ENCODE measurements at regions not wholly inside any gene's neighbourhood (a gene's known extent, or its start where the extent isn't known, plus 50 kb on each side); places are given as distances from the start of the nearest gene placed in this dataset.

DNA sequence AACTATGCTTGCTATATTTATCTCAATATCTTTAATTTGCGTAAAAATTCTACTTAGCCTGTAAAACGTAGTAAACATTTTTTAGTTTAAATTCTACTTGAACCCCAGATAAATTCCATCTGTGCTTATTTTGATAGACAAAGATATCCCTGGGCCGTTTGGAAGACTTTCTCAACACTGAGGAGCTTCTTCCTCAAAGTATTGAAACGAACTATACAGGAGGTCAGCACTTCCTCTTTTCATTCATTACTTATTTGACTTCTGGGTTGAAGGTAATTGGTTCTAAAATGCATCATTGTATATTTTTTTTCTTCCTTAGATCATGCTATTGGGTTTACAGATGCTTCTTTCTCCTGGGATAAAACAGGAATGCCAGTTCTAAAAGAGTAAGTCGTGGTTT is 74.7 kb downstream of the HSPA13 start:
- Histone ChIP-seq H3K9me2 (ENCODE audit: low read depth, low read length) (no peaks in the 10 kb centered on the region), H3K4me3 (ENCODE audit: low read depth, low read length, poor library complexity, severe bottlenecking) (no peak overlapping the region), H3K27me3 (ENCODE audit: insufficient read depth, low read length) (no peaks in the 10 kb centered on the region), H3K36me3 (ENCODE audit: insufficient read depth, low read length) (no peaks in the 10 kb centered on the region), H3K9me3 (ENCODE audit: low read length) (no peaks in the 10 kb centered on the region), H3K27ac (ENCODE audit: low read depth, low read length, poor library complexity, severe bottlenecking) (no peak overlapping the region), H3K4me1 (ENCODE audit: insufficient read depth, low read length, severe bottlenecking) (no peaks in the 10 kb centered on the region), H3F3A (ENCODE audit: insufficient read depth, low read length) (no peaks in the 10 kb centered on the region), H2AFZ (ENCODE audit: low read length) (no peak overlapping the region), H3K4me2 (ENCODE audit: low read length) (no peak overlapping the region), H3K9ac (ENCODE audit: low read length) (no peak overlapping the region), H3K79me2 (ENCODE audit: insufficient read depth, low read length) (no peaks in the 10 kb centered on the region), H4K20me1 (ENCODE audit: insufficient read depth, low read length) (no peaks in the 10 kb centered on the region)
- no peak for TF ChIP-seq EZH2 (IDR thresholded peaks at IDR 0.05; ENCODE audit: borderline replicate concordance, low read length)
- TF ChIP-seq, protein P1, sequence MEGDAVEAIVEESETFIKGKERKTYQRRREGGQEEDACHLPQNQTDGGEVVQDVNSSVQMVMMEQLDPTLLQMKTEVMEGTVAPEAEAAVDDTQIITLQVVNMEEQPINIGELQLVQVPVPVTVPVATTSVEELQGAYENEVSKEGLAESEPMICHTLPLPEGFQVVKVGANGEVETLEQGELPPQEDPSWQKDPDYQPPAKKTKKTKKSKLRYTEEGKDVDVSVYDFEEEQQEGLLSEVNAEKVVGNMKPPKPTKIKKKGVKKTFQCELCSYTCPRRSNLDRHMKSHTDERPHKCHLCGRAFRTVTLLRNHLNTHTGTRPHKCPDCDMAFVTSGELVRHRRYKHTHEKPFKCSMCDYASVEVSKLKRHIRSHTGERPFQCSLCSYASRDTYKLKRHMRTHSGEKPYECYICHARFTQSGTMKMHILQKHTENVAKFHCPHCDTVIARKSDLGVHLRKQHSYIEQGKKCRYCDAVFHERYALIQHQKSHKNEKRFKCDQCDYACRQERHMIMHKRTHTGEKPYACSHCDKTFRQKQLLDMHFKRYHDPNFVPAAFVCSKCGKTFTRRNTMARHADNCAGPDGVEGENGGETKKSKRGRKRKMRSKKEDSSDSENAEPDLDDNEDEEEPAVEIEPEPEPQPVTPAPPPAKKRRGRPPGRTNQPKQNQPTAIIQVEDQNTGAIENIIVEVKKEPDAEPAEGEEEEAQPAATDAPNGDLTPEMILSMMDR (IDR thresholded peaks at IDR 0.05; ENCODE audit: low read length), result no peak

DNA sequence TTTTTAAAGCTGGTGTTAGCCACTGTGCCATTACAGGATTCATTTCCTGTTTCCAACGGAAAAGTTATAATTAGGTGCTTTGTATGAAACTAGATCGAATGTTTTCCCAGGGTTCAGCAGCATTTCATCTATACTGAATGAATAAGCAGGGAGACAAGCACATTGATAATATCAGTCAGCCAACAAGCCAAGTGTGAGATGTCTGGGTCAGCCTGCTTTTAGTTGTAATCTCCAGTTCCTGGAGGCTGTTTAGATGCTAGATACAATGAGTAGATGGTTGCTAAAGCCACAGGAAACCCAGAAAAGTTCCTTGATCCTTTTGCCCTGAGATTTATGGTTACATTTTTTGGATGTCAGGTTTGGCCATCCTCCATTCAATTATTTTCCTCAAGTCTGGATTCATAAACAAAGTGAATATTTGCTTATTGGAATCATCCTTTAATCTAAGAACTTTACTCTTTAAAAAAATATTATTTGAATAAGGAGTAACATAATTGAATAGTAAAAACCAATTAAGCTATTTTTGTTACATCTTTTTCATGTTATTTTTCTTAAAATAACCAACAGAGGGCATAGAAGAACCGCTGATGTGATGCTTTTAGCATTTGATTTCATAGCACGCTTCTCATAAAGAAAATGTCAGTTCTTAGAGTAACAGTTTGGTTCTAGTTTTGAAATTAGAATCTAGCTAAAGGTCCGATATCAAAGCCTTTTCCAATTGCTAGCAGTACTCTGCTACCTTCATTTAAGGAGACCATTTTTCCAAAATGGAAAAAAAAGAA is 76.6 kb downstream of the HSPA13 start:
- H3K27ac ChIP-seq (ENCODE audit: low read depth, low read length, poor library complexity, severe bottlenecking), result no peak overlapping the region

DNA sequence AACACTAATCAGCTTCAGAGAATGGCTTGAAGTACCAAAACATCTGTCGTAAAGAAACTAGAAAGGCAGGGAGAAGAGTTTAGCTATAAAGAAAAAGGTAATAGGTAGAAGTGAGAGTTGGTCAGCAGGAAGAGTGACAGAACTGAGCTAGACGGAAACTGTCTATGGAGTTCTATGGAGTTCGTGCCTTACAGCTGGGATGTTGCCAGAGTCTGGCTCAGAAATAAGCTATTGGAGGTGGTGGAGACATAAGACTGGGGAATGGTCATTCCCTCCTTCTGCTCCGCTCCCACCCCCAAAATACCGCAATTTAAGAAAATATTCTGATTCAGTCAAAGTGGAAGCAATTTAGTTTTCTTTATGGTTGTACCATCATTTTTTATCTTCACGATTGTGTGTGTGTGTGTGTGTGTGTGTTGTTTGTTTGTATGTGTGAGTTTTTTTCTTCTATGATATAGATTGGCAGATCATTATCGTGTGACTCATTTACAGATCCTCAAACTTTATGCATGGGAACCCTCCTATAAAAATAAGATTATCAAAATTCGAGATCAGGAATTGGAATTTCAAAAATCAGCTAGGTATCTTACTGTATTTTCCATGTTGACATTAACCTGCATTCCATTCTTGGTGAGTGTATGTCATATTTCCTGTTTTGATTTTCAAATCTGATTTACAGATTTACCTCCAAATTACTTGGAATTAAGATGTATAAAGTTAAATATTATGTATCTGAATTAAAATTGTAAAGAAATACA is 79.0 kb downstream of the HSPA13 start:
- Histone ChIP-seq H3K27ac (ENCODE audit: low read depth, low read length, poor library complexity, severe bottlenecking) (no peak overlapping the region), H3K4me2 (ENCODE audit: low read length) (no peak overlapping the region)

More for the DNA sequence above, 76.6 kb downstream of the HSPA13 start:
- Histone ChIP-seq H3K27me3 (ENCODE audit: insufficient read depth, low read length) (no peaks in the 10 kb centered on the region), H3K4me2 (ENCODE audit: low read length) (no peak overlapping the region), H3K79me2 (ENCODE audit: insufficient read depth, low read length) (no peaks in the 10 kb centered on the region), H3K9ac (ENCODE audit: low read length) (no peak overlapping the region), H3K36me3 (ENCODE audit: insufficient read depth, low read length) (no peaks in the 10 kb centered on the region), H2AFZ (ENCODE audit: low read length) (no peak overlapping the region), H3K4me1 (ENCODE audit: insufficient read depth, low read length, severe bottlenecking) (no peaks in the 10 kb centered on the region), H3K4me3 (ENCODE audit: low read depth, low read length, poor library complexity, severe bottlenecking) (no peak overlapping the region), H3F3A (ENCODE audit: insufficient read depth, low read length) (no peaks in the 10 kb centered on the region), H3K9me2 (ENCODE audit: low read depth, low read length) (no peaks in the 10 kb centered on the region), H4K20me1 (ENCODE audit: insufficient read depth, low read length) (no peaks in the 10 kb centered on the region), H3K9me3 (ENCODE audit: low read length) (no peaks in the 10 kb centered on the region)
- TF ChIP-seq EZH2 (IDR thresholded peaks at IDR 0.05; ENCODE audit: borderline replicate concordance, low read length), result no peak
- TF ChIP-seq, protein P1 (IDR thresholded peaks at IDR 0.05; ENCODE audit: low read length), result peak; percentile 29; the same call in 1 of the 2 replicates

More for the DNA sequence above, 79.0 kb downstream of the HSPA13 start:
- H3K36me3 ChIP-seq (ENCODE audit: insufficient read depth, low read length), result no peaks in the 10 kb centered on the region
- H3K27me3 ChIP-seq (ENCODE audit: insufficient read depth, low read length), result no peaks in the 10 kb centered on the region
- H3F3A ChIP-seq (ENCODE audit: insufficient read depth, low read length), result no peaks in the 10 kb centered on the region
- H3K79me2 ChIP-seq (ENCODE audit: insufficient read depth, low read length), result no peaks in the 10 kb centered on the region
- H3K9me2 ChIP-seq (ENCODE audit: low read depth, low read length), result no peaks in the 10 kb centered on the region
- no peaks in the 10 kb centered on the region for H4K20me1 ChIP-seq (ENCODE audit: insufficient read depth, low read length)
- no peak overlapping the region for H3K9ac ChIP-seq (ENCODE audit: low read length)
- no peak overlapping the region for H2AFZ ChIP-seq (ENCODE audit: low read length)
- no peaks in the 10 kb centered on the region for H3K4me1 ChIP-seq (ENCODE audit: insufficient read depth, low read length, severe bottlenecking)
- no peaks in the 10 kb centered on the region for H3K9me3 ChIP-seq (ENCODE audit: low read length)
- TF ChIP-seq, protein P1 (IDR thresholded peaks at IDR 0.05; ENCODE audit: low read length), result no peak
- TF ChIP-seq EZH2 (IDR thresholded peaks at IDR 0.05; ENCODE audit: borderline replicate concordance, low read length), result no peak
- H3K4me3 ChIP-seq (ENCODE audit: low read depth, low read length, poor library complexity, severe bottlenecking), result no peak overlapping the region

Data from OCI-LY1 (cell line).